ENCODE measurements at regions not wholly inside any gene's neighbourhood (a gene's known extent, or its start where the extent isn't known, plus 50 kb on each side); places are given as distances from the start of the nearest gene placed in this dataset.

DNA sequence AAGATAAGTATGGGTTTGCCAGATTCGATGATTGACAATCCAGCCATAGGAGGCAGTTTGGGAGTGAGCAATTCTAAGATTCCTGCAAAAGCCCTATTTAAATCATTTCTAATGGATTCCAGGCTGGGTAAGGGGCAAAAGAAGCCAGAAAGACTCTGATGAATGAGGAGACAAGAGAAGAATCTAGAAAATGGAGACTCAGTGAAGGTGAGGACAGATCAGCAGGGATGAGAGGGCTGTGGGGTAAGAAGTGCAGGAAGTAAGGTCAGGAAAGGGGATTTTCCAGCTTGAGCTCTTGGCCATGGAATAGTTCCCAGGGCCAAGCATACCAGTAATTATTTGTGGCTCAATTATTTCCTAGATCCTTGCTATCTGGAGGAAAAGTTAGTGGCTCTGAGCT is 87.3 kb downstream of the TMX1 start:
- TF ChIP-seq, protein P1, sequence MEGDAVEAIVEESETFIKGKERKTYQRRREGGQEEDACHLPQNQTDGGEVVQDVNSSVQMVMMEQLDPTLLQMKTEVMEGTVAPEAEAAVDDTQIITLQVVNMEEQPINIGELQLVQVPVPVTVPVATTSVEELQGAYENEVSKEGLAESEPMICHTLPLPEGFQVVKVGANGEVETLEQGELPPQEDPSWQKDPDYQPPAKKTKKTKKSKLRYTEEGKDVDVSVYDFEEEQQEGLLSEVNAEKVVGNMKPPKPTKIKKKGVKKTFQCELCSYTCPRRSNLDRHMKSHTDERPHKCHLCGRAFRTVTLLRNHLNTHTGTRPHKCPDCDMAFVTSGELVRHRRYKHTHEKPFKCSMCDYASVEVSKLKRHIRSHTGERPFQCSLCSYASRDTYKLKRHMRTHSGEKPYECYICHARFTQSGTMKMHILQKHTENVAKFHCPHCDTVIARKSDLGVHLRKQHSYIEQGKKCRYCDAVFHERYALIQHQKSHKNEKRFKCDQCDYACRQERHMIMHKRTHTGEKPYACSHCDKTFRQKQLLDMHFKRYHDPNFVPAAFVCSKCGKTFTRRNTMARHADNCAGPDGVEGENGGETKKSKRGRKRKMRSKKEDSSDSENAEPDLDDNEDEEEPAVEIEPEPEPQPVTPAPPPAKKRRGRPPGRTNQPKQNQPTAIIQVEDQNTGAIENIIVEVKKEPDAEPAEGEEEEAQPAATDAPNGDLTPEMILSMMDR (IDR thresholded peaks at IDR 0.05; ENCODE audit: borderline replicate concordance, extremely low read depth, low read length, poor library complexity, severe bottlenecking) = no peak
- TF ChIP-seq EZH2 (IDR thresholded peaks at IDR 0.05; ENCODE audit: borderline replicate concordance, low read depth, low read length, severe bottlenecking) = no peak
